Stimulated activated CD8-positive, alpha-beta memory T cell treated with anti-CD3 and anti-CD28 coated beads, Interleukin-7, amount 100 ng/mL, for 4 hours (primary cell): ENCODE measurements at regions not wholly inside any gene's neighbourhood (a gene's known extent, or its start where the extent isn't known, plus 50 kb on each side); places are given as distances from the start of the nearest gene placed in this dataset.
"Not testable (repeated sequence)": the region's sequence is repeated elsewhere in the genome, so short reads cannot be mapped to it uniquely, and the experiment has no call there.

Source experiments
- DNase-seq, 2 donors: peaks; one replicate each; pipeline ENCODE4 v3.0.0-alpha.2; 2020; ENCODE audit warnings: low read depth in 2 of 2

- no peak for DNase-seq
These were observed 154.1 kb downstream of the SH3BP4 start for GRCh38 chr2:235105821-235106359.

GRCh38 chr2:235106874-235107639, 155.2 kb downstream of the SH3BP4 start:
- DNase-seq: no peak

- DNase-seq: no peak
These were observed 155.8 kb downstream of the SH3BP4 start for GRCh38 chr2:235107640-235107951.

GRCh38 chr2:235109561-235109960, 157.7 kb downstream of the SH3BP4 start:
- DNase-seq: not testable (repeated sequence)

- DNase-seq: no peak
These were observed 160.5 kb downstream of the SH3BP4 start for GRCh38 chr2:235112365-235112764.

- DNase-seq: no peak
These were observed 162.0 kb downstream of the SH3BP4 start for GRCh38 chr2:235113854-235114253.

- no peak for DNase-seq
These were observed 162.5 kb downstream of the SH3BP4 start for GRCh38 chr2:235114286-235114685.

GRCh38 chr2:235115521-235115920, 163.7 kb downstream of the SH3BP4 start:
- DNase-seq: no peak

GRCh38 chr2:235116885-235117492, 165.2 kb downstream of the SH3BP4 start:
- DNase-seq: no peak

- no peak for DNase-seq
These were observed 175.0 kb downstream of the SH3BP4 start for GRCh38 chr2:235126768-235127167.

- DNase-seq: no peak
These were observed 176.1 kb downstream of the SH3BP4 start for GRCh38 chr2:235127931-235128330.

- no peak for DNase-seq
These were observed 178.0 kb downstream of the SH3BP4 start for GRCh38 chr2:235129850-235130249.

GRCh38 chr2:235131334-235132305, 179.8 kb downstream of the SH3BP4 start:
- DNase-seq: no peak

GRCh38 chr2:235132651-235133050, 180.8 kb downstream of the SH3BP4 start:
- DNase-seq: no peak

- DNase-seq: no peak
These were observed 182.0 kb downstream of the SH3BP4 start for GRCh38 chr2:235133837-235134236.

GRCh38 chr2:235134420-235134819, 182.6 kb downstream of the SH3BP4 start:
- no peak for DNase-seq

- no peak for DNase-seq
These were observed 183.6 kb downstream of the SH3BP4 start for GRCh38 chr2:235135195-235135965.

GRCh38 chr2:235135990-235136561, 184.3 kb downstream of the SH3BP4 start:
- DNase-seq: peak in 1 of 2 donors; percentile 10

GRCh38 chr2:235138339-235138738, 186.5 kb downstream of the SH3BP4 start:
- no peak for DNase-seq

- DNase-seq: no peak
These were observed 188.4 kb downstream of the SH3BP4 start for GRCh38 chr2:235139956-235140800.
